Peyer's patch (tissue), 4 donors: ENCODE measurements at regions not wholly inside any gene's neighbourhood (a gene's known extent, or its start where the extent isn't known, plus 50 kb on each side); places are given as distances from the start of the nearest gene placed in this dataset.

Experiments used
- DNase-seq, 3 donors: peaks; one replicate each; pipeline ENCODE4 v3.0.0-alpha.2; 2017 to 2019
- H3K27ac ChIP-seq, 4 donors: fragments of 200-600 bp; sonication (generic); one replicate each; pipeline ENCODE4 v1.5.1; 2016 to 2019
- H3K27me3 ChIP-seq, 2 donors: fragments of 200-600 bp; sonication (generic); one replicate each; pipeline ENCODE4 v1.5.1; 2019
- H3K36me3 ChIP-seq, 3 donors: fragments of 200-600 bp; sonication (generic); one replicate each; pipeline ENCODE4 v1.5.1; 2016 to 2019
- H3K4me1 ChIP-seq, 4 donors: fragments of 200-600 bp; sonication (generic); one replicate each; pipeline ENCODE4 v1.5.1; 2016 to 2019
- H3K4me3 ChIP-seq, 4 donors: fragments of 200-600 bp; sonication (generic); 1 replicate in 3 of 4; 2 replicates in 1 of 4; pipeline ENCODE4 v1.5.1; 2016 to 2019; ENCODE audit warnings: mild to moderate bottlenecking in 1 of 4
- H3K9me3 ChIP-seq, 4 donors: fragments of 200-600 bp; sonication (generic); one replicate each; pipeline ENCODE4 v1.5.1; 2016 to 2019; ENCODE audit warnings: mild to moderate bottlenecking in 1 of 4
- POLR2A ChIP-seq, 2 donors: fragments of 450-650 bp; IDR thresholded peaks; one replicate each; pipeline ENCODE4 v1.5.1; 2017; ENCODE audit warnings: antibody characterized with exemption in 2 of 2, mild to moderate bottlenecking in 2 of 2, moderate library complexity in 2 of 2
- TF ChIP-seq, protein P1 (sequence below), 6 experiments: fragments of 450-650 bp in 4 of 6; fragments of 200-600 bp in 2 of 6; sonication (generic) in 1 of 6; IDR thresholded peaks; one replicate each; pipeline ENCODE4 v1.5.1; 2017 to 2019; ENCODE audit warnings: antibody characterized with exemption in 6 of 6, mild to moderate bottlenecking in 3 of 6, moderate library complexity in 1 of 6

DNA sequence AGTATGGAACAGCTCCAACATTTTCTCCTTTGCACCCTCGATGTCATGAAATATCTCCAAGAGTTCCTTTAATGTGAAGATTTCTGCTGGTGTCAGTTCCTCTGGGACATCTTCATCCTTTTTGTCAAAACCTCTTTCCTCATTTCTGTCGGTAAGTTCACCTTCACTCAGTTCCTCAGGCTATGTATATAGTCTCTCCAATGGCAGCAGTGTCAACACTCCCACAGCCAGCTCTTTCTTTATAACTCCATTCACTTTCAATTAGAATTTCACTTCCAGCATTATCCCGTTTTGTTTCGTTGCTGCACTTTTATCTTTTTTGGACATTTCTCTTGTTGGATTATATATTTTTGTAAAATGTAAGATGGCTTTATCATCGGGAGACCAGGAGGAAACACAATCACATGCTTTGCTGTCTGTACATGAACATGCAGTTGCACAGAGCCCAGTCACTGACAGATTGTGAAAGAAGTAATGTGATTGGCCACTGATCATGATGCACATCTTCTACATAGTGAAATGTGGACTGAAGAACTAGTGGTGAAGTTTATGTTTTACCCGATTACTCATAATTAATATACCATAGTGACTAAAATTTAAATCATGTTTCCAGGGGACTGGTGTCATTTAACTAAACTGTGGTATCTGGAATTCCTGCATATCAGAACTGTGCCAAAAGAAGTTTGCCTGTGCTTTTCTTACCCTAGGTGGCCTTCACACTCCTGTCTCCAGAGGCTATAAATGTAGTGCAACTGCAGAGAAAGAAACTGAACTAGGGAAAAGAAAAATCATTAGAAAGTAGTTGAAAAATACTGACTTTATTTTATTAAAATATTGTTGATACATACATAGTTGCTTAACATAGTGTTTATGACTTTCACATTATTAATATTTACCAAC, 289.6 kb downstream of the PPP1R3A start:
- Histone ChIP-seq H3K4me3 (no peak overlapping the region), H3K27me3 (no peaks in the 10 kb centered on the region), H3K4me1 (no peaks in the 10 kb centered on the region)

DNA sequence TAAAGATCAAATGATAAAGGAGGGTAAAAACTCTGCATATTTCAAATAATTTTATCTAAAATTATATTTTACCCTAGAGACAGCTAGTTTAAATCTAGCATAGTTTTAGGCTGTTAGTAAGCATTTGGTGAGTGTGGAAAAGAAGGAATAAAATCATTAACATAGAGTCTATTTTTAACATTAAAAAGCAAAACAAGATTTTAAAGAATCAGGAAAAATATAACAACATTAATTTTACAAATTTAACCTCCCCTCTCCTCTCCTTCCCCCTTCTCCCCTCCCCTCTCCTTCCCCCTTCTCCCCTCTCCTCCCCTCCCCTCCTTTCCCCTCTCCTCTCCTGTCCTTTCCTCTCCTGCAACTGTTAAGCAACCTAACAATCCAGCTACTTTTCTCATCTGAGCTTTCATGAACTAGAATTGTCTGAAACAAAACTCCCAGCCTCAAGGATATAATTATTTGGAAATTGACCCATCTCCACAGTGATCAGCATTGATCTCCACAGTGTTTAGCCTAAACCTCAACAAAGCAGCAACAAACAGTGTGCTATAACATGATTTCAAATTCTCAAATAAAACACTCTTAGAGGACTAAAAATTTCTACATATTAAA, 293.2 kb downstream of the PPP1R3A start:
- H3K4me3 ChIP-seq = no peak overlapping the region
- H3K4me1 ChIP-seq = no peaks in the 10 kb centered on the region
- no peak for TF ChIP-seq POLR2A (IDR thresholded peaks at IDR 0.05)
- TF ChIP-seq, protein P1, sequence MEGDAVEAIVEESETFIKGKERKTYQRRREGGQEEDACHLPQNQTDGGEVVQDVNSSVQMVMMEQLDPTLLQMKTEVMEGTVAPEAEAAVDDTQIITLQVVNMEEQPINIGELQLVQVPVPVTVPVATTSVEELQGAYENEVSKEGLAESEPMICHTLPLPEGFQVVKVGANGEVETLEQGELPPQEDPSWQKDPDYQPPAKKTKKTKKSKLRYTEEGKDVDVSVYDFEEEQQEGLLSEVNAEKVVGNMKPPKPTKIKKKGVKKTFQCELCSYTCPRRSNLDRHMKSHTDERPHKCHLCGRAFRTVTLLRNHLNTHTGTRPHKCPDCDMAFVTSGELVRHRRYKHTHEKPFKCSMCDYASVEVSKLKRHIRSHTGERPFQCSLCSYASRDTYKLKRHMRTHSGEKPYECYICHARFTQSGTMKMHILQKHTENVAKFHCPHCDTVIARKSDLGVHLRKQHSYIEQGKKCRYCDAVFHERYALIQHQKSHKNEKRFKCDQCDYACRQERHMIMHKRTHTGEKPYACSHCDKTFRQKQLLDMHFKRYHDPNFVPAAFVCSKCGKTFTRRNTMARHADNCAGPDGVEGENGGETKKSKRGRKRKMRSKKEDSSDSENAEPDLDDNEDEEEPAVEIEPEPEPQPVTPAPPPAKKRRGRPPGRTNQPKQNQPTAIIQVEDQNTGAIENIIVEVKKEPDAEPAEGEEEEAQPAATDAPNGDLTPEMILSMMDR (IDR thresholded peaks at IDR 0.05) = no peak
- no peaks in the 10 kb centered on the region for H3K36me3 ChIP-seq
- no peak for DNase-seq
- H3K9me3 ChIP-seq = no peaks in the 10 kb centered on the region
- H3K27me3 ChIP-seq = no peaks in the 10 kb centered on the region
- no peak overlapping the region for H3K27ac ChIP-seq

More for the DNA sequence above, 289.6 kb downstream of the PPP1R3A start:
- no peak for TF ChIP-seq POLR2A (IDR thresholded peaks at IDR 0.05)
- TF ChIP-seq, protein P1 (IDR thresholded peaks at IDR 0.05) = no peak
- H3K36me3 ChIP-seq = no peaks in the 10 kb centered on the region
- no peak for DNase-seq
- H3K27ac ChIP-seq = no peak overlapping the region
- H3K9me3 ChIP-seq = no peaks in the 10 kb centered on the region

DNA sequence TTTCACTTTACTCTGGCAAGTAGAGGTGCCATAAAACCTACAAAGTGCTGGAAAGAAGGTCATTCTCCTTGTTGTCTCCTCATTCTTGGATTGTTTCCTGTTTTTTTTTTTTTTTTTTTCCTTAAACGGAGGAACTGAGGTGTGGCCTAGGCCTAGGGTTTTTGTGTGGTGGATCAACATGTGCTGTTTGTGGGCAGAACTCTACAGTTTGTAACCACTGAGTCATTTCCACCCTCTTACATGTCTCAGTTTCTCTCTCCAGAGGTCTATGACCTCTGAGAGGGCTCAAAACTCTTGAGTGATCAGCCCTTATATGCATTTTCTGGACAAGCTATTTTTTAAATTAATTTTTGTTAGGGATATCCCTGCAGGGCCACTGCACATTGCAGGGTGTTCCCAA, 296.0 kb downstream of the PPP1R3A start:
- Histone ChIP-seq H3K4me3 (no peak overlapping the region), H3K9me3 (no peaks in the 10 kb centered on the region), H3K27ac (no peak overlapping the region), H3K36me3 (no peaks in the 10 kb centered on the region), H3K4me1 (no peaks in the 10 kb centered on the region), H3K27me3 (no peaks in the 10 kb centered on the region)
- TF ChIP-seq, protein P1 (IDR thresholded peaks at IDR 0.05) = no peak
- no peak for TF ChIP-seq POLR2A (IDR thresholded peaks at IDR 0.05)
- no peak for DNase-seq

DNA sequence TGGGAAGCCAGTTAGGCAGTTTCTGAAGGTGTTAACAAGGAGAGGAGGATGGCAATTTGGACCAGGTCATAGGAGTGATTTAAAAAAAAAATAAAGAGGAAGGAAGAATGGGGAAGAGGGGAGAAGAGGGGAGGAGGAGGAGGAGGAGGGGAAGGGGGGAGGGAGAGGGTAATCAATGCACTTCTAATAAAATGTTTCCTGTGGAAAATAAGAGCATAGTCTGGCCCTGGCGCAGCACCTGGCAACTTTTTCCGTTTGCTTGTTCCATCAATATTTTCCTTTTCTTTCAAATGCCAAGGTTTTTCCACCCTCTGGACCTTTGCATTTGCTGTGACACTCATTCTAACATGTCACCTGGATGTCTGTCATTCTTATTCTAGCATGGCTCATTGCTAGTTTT, 308.2 kb downstream of the PPP1R3A start:
- no peak for DNase-seq

DNA sequence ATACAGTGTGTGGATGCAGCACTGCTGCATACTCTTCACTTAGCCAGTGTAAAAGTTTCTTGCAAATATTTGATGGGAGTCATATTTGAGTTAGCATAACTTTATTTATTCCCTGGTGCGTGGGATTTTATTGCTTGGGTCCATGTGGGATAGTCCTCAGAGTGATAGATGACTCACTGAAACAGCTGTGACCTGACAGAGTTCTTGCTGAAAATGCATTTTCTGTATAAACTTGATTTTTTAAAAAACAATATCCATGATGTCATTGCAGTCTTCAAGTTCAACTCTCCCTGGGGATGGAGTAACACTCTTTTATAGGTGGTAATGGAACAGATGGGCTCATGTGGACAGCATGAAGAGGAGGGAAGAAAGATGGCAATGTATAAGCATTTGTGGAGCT, 310.0 kb downstream of the PPP1R3A start:
- H3K27ac ChIP-seq = no peak overlapping the region
- no peaks in the 10 kb centered on the region for H3K4me1 ChIP-seq
- H3K4me3 ChIP-seq = no peak overlapping the region
- H3K27me3 ChIP-seq = no peaks in the 10 kb centered on the region
- no peaks in the 10 kb centered on the region for H3K9me3 ChIP-seq
- no peak for DNase-seq
- H3K36me3 ChIP-seq = no peaks in the 10 kb centered on the region
- no peak for TF ChIP-seq POLR2A (IDR thresholded peaks at IDR 0.05)
- TF ChIP-seq, protein P1 (IDR thresholded peaks at IDR 0.05) = no peak

More for the DNA sequence above, 308.2 kb downstream of the PPP1R3A start:
- H3K9me3 ChIP-seq = no peaks in the 10 kb centered on the region
- H3K4me1 ChIP-seq = no peaks in the 10 kb centered on the region
- H3K27me3 ChIP-seq = no peaks in the 10 kb centered on the region
- TF ChIP-seq, protein P1 (IDR thresholded peaks at IDR 0.05) = no peak
- H3K27ac ChIP-seq = no peak overlapping the region
- H3K36me3 ChIP-seq = no peaks in the 10 kb centered on the region
- H3K4me3 ChIP-seq = no peak overlapping the region
